ENCODE measurements at regions not wholly inside any gene's neighbourhood (a gene's known extent, or its start where the extent isn't known, plus 50 kb on each side); places are given as distances from the start of the nearest gene placed in this dataset.
A peak's percentile ranks its signal among the peaks of the same experiment; 100 is the strongest.
"Not testable (repeated sequence)": the region's sequence is repeated elsewhere in the genome, so short reads cannot be mapped to it uniquely, and the experiment has no call there.

DNA sequence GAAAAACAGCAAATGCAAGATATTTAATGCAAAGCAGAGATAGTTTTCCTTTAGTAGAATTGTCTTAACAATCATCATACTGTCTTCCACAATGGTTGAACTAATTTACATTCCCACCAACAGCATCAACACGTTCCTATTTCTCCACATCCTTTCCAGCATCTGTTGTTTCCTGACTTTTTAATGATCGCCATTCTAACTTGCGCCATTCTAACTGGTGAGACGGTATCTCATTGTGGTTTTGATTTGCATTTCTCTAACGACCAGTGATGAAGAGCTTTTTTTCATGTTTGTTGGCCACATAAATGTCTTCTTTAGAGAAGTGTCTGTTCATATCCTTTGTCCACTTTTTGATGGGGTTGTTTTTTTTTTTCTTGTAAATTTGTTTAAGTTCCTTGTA lies 388.3 kb downstream of the IRS2 start:
- not testable (repeated sequence) for DNase-seq (ENCODE audit: low read depth)

DNA sequence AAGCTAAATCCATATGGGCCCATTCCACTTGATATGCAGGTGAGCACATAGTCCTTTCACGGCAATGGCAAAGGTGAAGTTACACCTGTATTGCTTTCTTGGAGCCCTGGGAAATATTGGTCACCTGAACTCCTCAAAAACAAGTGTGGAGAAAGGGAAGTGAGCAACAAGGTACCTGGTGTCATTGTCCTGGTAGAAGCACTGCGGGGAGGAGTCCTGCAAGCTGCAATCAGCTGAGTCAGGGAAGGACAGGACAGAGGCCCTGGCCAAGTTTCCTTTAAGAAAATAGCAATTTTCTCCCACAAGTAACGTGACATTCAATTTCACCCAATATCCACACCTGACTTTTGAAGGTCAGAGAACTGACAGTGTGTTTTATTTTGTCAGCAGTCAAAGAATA lies 389.1 kb downstream of the IRS2 start:
- no peak for DNase-seq (ENCODE audit: low read depth)

DNA sequence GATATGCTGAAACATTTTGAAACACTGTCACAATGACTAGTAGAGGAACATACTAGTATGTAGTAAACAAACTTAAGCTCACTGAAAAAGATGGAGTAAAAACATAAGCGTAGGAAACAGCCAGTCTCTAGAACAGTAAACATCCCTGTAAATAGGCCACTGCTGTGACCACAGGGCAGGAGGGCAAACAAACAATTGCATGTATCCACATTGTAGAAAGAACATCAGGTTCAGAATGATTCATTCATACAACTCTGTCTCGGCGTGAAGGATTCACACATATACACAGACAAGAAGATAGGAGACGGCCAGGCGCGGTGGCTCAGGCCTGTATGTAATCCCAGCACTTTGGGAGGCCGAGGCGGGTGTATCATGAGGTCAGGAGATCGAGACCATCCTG lies 390.1 kb downstream of the IRS2 start:
- no peak for DNase-seq (ENCODE audit: low read depth)

DNA sequence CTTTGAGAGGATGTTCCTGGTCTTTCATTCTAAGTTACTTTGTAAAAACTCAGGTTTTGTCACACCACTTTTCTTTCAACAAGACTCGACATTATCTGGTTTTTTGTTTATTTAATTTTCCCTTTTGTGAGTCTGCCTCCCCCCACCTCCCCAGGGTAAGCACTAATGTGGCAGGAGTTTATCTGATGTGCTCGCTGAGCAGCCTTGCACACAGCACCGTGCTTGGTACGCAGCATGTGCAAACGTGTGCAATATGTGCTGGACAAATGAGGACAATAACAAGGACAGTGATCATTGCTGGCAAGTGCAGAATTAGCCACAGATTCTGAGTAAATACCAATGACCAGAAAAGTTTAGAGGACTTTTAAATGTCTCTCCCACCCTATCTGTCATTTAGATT lies 391.4 kb downstream of the IRS2 start:
- DNase-seq (ENCODE audit: low read depth) = no peak

DNA sequence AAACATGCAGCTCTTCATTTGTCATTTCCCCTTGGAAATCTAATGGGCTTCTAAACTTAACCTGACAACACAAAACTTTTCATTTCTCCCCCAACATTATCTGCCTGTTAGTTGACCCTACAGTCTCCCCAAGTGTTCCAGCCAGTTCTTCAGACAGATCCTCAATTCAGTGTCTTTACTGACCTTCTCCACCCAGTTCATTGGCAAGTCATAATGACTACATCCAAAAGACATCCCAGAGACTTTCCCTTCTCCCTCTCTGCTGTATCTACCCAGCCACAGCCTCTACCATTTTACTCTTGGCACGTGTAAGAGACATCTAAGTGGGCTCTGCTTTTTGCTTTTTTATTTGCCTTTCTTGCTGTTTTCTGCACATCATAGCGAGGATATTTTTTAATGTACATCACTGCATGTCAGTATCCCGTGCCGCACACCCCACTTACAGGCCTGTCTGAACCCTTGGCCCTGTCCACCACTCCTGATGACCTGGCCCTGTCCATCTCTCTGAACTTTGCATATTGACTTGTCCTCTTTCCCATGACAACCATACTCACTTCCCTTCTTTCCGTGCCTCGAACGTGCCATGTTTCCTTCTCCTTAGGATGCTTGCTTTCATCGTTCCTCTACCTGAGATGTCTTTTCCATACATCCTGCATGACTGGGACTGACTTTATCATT lies 391.9 kb downstream of the IRS2 start:
- DNase-seq (ENCODE audit: low read depth) = no peak

DNA sequence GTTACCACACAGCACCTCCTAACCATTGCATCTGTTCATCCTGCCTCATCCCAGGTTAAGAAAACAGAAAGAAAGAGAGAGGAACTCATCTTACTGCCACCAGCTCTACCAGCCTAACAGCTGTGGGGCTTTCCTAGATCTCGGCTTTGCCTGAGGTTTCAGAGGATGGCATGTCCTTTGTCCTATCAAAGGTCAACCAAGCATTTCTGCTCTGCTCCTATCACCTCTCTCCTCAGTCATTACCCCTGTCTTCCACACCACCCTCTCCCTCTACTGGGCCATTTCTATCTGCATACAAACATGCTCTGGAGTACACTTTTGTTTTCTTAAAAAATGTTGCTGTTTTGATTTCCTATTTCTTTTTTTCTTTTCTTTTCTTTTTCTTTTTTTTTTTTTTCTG lies 393.3 kb downstream of the IRS2 start:
- no peak for DNase-seq (ENCODE audit: low read depth)

DNA sequence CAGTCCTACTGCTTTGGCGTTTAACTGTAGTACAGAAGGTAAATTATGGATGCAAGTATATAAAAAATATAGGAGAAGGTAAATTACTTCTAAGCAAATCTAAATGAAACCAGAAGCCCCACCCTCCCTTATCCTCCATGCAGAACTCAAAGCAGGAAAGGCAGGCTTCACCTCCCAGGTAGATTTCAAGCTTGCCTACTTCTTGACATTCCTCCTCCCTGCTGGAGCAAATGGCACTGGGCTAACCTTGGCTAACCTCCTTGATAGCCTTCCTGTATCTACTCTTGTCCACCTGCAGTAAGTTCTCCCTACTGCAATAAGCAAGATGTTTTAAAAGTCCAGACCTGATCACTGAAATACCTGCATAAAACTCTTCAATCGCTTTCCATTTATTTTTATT lies 396.0 kb downstream of the IRS2 start:
- no peak for DNase-seq (ENCODE audit: low read depth)

DNA sequence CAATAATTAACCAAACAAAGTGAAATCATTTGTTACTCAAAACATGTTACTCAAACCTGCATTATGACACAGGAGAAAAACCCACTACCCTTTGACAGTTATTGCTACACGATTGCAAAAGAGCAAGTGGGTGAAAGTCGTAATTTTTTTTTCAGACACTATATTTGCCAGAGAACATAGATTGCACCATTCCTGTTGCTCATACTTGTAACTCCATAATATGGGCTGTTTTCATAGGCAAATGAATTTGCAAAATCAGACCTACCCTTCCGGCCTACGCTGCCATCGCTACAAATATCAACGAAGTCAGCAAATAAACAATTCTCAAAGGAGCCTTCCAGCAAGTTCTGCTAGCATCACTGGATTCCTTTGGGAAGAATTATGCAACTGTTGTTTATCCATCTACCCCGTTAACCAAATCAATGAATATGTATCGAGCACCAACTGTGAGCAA lies 396.5 kb downstream of the IRS2 start:
- peak; percentile 93 for DNase-seq (ENCODE audit: low read depth)

DNA sequence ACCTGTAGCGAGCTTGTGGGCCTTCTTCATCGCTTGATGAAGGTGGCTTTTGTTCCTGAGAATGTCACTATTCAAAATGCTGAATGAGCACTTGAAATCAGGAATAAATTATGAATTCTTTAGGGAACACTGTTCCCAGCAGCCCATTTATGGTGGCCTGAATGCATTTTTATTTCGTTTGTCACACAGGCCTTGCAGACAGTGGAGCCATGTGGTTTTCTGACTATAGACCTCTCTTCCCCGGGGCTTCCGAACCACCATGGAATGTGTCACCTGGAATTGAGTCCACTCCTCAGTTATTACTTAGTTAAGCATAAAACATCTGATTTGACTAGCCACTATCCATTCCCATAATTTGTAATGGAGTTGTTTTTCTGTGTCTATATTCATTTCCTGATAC lies 396.9 kb downstream of the IRS2 start:
- DNase-seq (ENCODE audit: low read depth) = no peak

DNA sequence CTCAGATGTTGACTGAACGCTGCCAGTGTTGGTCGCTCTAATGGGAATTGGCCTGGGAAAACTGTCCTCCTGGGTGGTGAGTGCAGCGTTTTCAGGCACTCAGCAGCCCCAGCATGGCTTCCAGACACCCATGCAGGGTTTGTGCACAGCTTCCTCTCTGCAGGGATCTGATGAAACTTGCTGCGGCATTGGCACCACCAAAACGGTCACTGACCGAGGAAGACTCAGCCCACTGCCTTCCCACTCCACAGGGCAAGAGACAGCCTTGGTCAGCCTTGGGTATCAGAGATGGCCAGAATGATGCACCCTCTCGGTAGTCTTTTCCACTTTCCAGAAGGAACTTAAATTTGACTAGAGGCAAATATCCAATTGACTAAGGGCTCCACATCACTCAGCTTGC lies 398.9 kb downstream of the IRS2 start:
- no peak for DNase-seq (ENCODE audit: low read depth)

DNA sequence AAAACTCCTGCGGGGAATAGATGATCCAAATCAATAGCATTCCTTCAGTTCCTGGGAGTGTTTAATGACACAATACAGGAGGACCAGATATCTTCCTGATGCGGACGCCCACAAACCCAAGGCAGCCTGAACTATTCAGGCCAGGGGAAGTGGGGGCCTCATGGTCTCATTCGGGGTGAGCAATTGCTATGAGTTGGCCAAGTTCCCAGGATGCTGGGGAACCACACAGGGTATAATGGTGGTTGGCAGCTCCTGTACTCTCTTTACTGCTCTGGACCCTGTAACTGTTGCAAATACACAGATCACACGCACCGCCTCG lies 401.2 kb downstream of the IRS2 start:
- DNase-seq (ENCODE audit: low read depth) = no peak

DNA sequence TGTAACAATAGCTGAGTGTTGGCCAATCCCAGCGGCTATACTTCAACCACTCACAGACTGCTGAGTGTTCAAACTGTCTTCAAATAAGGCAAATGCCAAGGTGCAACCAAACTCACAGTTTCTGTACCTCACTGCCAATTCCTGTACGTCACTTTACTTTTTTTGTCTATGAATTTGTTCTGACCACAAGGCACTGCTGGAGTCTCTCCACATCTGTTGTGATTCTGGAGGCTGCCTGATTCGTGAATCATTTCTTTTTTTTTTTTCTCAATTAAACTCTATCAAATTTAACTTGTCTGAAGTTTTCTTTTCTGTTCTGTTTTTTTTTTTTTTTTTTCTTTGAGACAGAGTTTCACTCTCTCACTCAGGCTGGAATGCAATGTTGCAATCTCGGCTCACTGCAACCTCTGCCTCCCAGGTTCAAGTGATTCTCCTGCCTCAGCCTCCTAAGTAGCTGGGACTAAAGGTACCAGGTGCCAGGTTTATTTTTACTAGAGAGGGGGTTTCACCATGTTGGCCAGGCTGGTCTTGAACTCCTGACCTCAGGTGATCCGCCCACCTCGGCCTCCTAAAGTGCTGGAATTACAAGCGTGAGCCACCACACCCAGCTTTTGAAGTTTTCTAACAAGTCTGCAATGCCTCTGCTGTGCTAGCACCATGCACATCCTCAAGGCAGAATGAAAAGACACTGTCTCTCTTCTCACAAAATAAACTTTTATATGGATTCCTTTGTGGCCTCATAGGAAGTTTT lies 401.7 kb downstream of the IRS2 start:
- DNase-seq (ENCODE audit: low read depth) = peak; percentile 91

DNA sequence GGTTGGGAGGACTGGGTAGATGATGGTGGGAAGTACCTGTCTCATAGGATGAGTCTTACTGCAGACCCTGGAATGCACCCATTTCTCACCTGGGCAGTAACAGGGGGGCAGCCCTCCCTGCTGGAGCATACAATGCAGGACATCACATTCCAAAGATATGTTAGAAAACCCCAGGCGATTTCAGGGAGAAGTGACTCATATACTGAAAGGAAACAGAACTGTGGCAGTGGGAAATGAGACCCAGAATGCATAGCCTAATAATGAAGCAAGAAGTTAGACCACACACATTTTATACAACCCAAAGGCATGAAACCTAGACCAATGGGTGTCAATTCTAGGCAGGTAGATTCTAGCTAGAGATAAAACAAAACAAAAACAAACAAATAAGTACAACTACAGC lies 402.7 kb downstream of the IRS2 start:
- DNase-seq (ENCODE audit: low read depth) = peak; percentile 44

DNA sequence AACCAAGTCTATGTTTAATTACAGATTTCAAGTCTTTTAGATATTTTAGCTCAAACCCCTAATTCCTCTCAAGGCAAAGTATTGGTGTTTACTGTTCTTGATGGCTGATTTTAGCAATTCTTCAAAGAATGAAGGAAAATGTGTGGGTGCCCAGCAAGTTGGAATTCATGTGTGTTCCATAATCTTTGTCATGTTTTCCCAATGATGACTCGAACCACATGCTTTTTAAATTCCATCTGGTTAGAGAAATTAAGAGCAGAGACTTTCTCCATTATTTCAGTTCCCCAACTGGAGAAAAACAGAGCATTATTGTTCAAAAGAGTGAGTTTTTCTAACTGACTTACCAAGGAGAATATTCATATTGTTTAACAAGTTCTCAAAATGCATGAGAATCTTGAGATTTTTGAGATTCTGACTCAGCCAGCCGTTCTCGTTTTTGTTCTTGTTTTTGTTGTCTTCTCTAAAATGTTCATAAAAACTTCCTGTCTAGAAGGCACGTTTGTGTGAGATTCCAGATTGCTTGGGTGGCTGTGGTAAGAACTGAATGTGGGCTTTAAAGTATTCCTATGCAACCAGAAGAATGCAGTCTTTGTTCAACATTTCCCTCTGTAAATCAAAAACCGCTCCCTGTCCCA lies 404.7 kb downstream of the IRS2 start:
- DNase-seq (ENCODE audit: low read depth) = peak; percentile 80

DNA sequence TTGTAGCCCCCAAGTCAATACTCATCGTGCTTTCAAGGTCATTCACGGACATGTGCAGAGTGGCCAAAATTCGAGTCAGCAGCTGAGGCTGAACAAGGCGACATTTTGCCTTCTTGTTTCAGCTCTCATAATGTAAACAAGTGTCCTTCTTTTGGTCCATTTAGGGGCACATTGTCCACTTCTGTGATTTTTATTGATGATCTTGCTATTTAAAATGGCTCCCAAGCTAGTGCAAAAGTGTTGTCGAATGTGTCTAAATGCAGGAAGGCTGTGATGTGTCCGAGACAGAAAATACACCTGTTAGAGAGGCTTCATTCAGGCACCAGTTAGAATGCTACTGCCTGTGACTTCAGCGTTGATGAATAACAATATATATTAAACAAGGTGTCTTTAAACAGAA lies 405.9 kb downstream of the IRS2 start:
- DNase-seq (ENCODE audit: low read depth) = no peak

DNA sequence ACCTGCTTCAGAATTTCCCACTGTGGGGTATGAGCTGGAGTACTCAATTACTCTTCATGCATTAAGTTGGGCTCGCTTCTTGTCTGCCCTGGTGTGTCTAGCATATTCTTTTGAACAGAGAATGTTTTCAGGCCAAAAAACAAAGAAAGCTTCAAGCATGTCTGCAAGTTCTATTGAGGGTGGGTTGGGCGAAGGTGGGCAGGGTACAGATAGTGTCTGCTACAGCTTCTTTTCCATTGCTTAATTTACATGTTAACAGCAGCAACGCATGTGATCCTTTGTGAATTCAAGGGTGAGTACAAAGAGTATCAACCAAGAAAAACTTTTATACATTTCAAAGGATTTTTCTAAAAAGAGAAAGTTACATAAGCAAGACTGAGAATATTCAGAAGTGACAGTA lies 406.5 kb downstream of the IRS2 start:
- no peak for DNase-seq (ENCODE audit: low read depth)

DNA sequence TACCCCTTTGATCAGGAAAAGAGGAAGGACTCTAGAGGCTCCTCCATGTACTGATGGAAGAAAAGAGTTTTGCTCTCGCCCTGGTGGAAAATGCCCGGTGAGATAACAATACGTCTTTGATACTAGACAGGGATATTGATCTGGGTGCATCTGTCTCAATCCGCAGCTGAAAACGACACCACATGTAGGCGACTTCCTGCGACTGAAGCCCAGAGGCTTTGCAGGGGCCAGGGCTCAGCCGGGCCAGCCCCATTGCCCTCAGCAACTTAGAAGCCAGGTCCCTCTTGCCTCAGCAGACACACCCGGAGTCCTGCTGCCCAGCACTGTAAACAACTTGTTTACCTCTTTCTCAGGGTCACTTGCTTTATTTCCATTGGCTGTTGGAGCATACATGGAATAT lies 409.4 kb downstream of the IRS2 start:
- no peak for DNase-seq (ENCODE audit: low read depth)

DNA sequence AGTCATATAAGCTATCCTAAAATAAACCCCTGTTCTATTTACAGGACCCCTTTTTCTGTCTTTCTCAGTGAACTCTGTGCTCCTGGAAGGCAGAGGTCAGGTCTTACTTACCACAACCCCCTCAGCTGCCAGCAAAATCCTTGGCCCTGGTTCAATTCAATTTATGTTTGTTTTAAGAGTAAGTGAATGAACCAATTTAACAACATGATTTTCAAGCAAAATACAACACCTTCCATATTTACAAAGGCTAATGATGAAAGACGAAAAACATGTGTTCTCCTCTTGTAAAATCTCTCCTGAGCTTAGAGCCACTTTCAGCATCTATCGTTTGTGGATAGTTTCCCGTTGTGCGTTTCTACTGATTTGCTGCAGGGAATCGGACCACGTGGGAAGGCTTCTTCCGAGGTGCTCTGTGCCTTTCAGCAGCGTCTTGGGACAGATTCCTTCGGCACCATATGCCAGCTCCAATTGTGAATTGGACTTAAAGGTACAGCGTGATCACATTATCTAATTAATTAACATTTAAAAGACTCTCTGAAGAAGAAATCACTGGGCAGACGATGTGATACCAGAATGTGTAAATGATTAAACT lies 411.7 kb downstream of the IRS2 start:
- no peak for DNase-seq (ENCODE audit: low read depth)

DNA sequence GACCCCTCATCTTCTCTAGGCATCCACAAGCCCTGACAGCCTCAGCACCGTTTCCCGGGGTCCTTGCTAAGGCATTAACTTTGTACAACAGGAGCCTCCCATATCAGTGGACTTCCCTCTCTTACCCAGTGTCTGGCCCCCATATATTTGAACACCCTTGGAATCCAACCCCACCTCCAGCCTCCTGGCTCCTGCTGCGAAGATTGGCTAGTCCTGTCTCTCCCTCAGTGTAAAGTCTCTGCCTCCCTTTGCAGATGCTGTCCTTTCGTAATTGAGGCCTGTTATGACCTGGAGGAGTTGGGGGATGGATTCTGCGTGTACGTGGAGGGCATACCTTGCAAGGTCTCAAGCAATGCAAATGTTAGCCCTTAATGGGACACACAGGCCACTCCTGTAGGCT lies 413.7 kb downstream of the IRS2 start:
- no peak for DNase-seq (ENCODE audit: low read depth)

DNA sequence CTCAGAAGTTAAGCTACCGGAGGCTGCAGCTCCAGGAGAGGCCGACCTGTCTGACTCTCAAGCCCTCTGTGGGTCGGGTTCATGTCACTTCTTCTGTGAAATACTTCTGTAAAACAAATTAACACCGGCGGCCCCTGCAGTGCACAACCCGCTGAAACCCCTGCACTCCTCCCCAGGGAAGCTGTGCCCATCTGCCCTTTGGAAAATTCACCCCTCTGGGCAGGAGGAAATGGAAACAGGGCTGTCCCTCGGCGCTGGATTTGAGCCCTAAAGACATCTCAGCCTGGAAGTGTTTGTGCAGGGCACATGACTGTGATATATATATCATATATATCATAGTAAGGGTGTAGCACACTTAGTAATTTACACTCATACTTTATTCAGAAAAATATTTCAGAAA lies 415.3 kb downstream of the IRS2 start:
- DNase-seq (ENCODE audit: low read depth) = no peak

DNA sequence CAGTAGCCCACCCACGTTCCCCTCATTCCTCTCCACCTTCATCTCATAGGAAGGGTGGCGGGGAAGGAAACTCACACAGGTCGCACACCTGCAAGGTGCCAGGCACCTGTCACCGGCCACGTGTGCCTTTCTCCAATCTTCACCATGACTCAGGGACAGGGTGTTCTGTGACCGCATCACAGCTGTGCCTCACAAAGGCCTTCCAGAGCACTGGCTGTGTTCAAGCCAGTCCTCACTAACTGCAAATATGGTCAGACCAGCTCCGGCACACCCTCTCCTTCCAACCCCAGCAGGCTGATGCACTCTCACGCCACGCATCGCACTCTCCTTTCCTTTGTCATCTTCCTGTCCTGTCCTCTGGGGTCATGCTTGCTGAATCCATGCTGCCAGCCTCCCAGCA lies 415.9 kb downstream of the IRS2 start:
- no peak for DNase-seq (ENCODE audit: low read depth)

DNA sequence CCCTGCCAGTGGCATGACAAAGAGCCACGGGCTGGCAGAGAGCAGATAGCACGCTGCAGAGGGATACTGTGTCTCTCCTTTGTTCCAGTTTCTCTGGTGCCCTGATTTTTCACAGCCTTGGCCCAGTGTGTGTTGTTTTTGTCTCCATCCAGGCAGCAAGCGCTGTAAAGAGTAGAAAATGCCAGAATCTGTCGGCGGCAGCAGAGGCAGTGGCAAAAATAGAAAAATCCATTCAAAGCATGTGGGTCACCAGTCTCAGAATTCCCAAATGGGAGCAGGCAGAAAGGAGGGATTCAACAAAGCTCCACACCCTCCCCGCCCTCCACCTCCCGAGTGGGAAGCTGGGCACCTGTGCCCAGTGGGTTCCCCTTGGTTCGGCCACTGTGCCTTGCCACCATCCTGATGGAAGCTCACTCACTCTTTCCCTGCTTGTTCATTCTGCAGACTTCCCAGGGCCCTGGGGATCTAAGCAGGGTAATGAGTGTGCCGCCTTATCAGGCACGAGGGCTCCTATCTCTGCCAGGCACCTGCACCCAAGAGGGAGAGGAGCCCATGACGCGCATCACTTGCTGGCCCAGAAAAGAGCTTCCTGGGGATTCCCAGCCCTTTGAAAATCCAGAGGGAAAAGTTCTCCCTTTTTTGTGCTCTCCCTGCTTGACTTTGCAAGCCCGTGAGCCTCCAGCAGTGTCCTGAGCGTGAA lies 416.9 kb downstream of the IRS2 start:
- DNase-seq (ENCODE audit: low read depth) = no peak

DNA sequence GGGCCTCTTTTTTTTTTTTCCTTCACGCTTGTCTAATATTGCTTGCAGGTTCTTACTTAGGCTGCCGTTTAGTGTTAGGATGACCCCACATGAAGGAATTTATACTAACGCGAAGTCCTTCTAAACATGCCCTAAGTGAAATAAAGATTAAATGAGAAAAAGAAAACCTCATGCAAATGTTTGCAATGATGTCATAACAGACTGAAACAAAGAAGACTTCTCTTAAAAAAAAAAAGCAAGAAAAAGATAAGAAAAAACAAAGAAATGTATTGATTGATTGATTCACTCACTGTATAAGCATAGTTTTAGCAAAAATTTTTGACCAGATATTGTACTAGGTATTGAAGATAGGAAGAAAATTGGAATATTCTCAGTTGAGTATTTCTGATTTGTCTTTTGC lies 418.2 kb downstream of the IRS2 start:
- no peak for DNase-seq (ENCODE audit: low read depth)

Measured in fibroblast of gingiva (primary cell).